Bronchial epithelial cell (primary cell): ENCODE measurements at regions not wholly inside any gene's neighbourhood (a gene's known extent, or its start where the extent isn't known, plus 50 kb on each side); places are given as distances from the start of the nearest gene placed in this dataset.

Experiments used
- DNase-seq: peaks from one replicate; pipeline ENCODE4 v3.0.0-alpha.2; 2010; ENCODE audit warnings: low read depth
- FAIRE-seq: peaks from 2 replicates; lab custom pipeline; 2011; peaks lifted over from hg19 to GRCh38; lab: Jason Lieb, UNC
- H3K27me3 ChIP-seq: 2 replicates; pipeline ENCODE4 v1.5.1; 2011; ENCODE audit warnings: low read length; ENCODE audit not compliant: control insufficient read depth, insufficient read depth
- H3K36me3 ChIP-seq: 2 replicates; pipeline ENCODE4 v1.5.1; 2011; ENCODE audit warnings: low read length; ENCODE audit not compliant: control insufficient read depth, insufficient read depth
- H3K4me3 ChIP-seq: 2 replicates; pipeline ENCODE4 v1.5.1; 2011; ENCODE audit warnings: mild to moderate bottlenecking, low read depth, low read length, control low read depth
- CTCF ChIP-seq: IDR thresholded peaks from 2 replicates; pipeline ENCODE4 v1.5.1; 2011; ENCODE audit warnings: mild to moderate bottlenecking, moderate library complexity, low read length, control low read depth, inconsistent platforms; ENCODE audit not compliant: insufficient read depth, severe bottlenecking

- Histone ChIP-seq H3K4me3 (no peak overlapping the region), H3K27me3 (no peaks in the 10 kb centered on the region), H3K36me3 (no peaks in the 10 kb centered on the region)
- TF ChIP-seq CTCF = no peak
- DNase-seq = no peak
- no peak for FAIRE-seq
Observed at GRCh38 chr17:79342376-79342775, 267.8 kb downstream of the ENGASE start.

DNA sequence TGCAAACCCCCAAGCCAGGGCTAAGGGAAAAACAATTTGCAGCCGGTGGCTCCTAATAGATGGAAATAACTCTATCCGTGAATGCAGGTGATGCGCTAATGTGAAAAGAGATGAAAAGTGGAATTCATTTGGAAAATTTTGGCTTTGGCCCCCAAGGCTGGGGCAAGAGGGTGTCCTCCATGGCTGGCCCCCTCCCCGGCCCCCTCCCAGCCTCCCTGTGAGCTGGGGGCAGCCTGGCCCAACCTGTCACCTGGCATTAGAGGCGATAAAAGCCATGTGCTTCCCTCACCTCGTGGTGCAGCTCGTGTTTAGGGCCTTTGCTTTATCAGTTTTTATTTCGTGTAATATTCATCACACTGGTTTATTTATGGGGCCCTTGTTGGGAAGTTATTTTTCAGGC is 267.2 kb downstream of the ENGASE start:
- no peak for FAIRE-seq
- H3K27me3 ChIP-seq = no peaks in the 10 kb centered on the region
- no peak overlapping the region for H3K4me3 ChIP-seq
- DNase-seq = no peak
- no peak for TF ChIP-seq CTCF
- H3K36me3 ChIP-seq = no peaks in the 10 kb centered on the region

GRCh38 chr17:79341222-79341780 is 266.7 kb downstream of the ENGASE start:
- DNase-seq (no peak), FAIRE-seq (no peak)
- Histone ChIP-seq H3K36me3 (no peaks in the 10 kb centered on the region), H3K4me3 (no peak overlapping the region), H3K27me3 (no peaks in the 10 kb centered on the region)
- no peak for TF ChIP-seq CTCF

- Histone ChIP-seq H3K27me3 (no peaks in the 10 kb centered on the region), H3K36me3 (no peaks in the 10 kb centered on the region), H3K4me3 (no peak overlapping the region)
- DNase-seq (no peak), FAIRE-seq (no peak)
- no peak for TF ChIP-seq CTCF
Observed at GRCh38 chr17:79340333-79341221, 266.0 kb downstream of the ENGASE start.

DNA sequence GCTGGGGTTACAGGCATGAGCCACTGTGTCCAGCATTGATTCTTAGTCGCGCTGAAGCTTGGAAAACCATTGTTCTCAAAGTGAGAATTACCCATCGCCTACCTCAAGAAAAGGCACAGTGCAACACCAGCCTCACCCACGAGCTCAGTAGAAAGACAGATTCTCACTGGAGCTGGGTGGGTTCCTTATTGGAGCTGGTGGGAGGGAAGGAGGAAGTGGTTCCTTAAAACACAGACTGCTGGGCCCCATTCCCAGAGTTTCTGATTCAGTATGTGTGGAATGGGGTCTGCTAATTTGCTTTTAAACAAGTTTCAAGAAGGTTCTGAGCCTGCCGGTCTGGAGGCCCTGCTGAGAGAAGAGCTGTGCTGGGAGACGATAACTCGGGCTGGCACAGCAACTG is 264.7 kb downstream of the ENGASE start:
- DNase-seq = no peak
- FAIRE-seq = no peak
- TF ChIP-seq CTCF = no peak
- H3K36me3 ChIP-seq = no peaks in the 10 kb centered on the region
- no peaks in the 10 kb centered on the region for H3K27me3 ChIP-seq
- H3K4me3 ChIP-seq = no peak overlapping the region
